Pancreas (tissue), 10 donors: ENCODE measurements at regions not wholly inside any gene's neighbourhood (a gene's known extent, or its start where the extent isn't known, plus 50 kb on each side); places are given as distances from the start of the nearest gene placed in this dataset.
A peak's percentile ranks its signal among the peaks of the same experiment; 100 is the strongest.
"Not testable (repeated sequence)": the region's sequence is repeated elsewhere in the genome, so short reads cannot be mapped to it uniquely, and the experiment has no call there.

Experiments
- ATAC-seq, 4 donors: fragments of 200-7000 bp; cut with Tn5 transposase; one replicate each; pipeline versions ENCODE4 v1.8.0 to v1.9.1; 2020; ENCODE audit warnings: mild to moderate bottlenecking in 4 of 4, moderate library complexity in 4 of 4
- DNase-seq, 6 donors: peaks; one replicate each; pipeline ENCODE4 v3.0.0-alpha.2; 2020
- FAIRE-seq: peaks from 2 replicates; lab custom pipeline; 2012; peaks lifted over from hg19 to GRCh38; lab: Jason Lieb, UNC
- H3K27ac ChIP-seq, 4 donors: fragments of 200-600 bp; sonication (generic); 1 replicate in 3 of 4; 2 replicates in 1 of 4; pipeline versions ENCODE4 v1.5.0 to v1.8.0; 2020
- H3K27me3 ChIP-seq, 4 donors: fragments of 200-600 bp; one replicate each; pipeline ENCODE4 v1.8.0; 2021
- H3K36me3 ChIP-seq, 3 donors: fragments of 200-600 bp; sonication (generic) in 1 of 3; one replicate each; pipeline versions ENCODE4 v1.5.0 to v1.8.0; 2020 to 2021
- H3K4me1 ChIP-seq, 3 donors: fragments of 200-600 bp; one replicate each; pipeline ENCODE4 v1.8.0; 2021
- H3K4me3 ChIP-seq, 4 donors: fragments of 200-600 bp; sonication (generic) in 2 of 4; one replicate each; pipeline versions ENCODE4 v1.5.0 to v1.8.0; 2020 to 2021
- H3K9me3 ChIP-seq, 4 donors: fragments of 200-600 bp; one replicate each; pipeline ENCODE4 v1.8.0; 2021
- WGBS, 2 donors: extraction: QIAGEN DNeasy Blood & Tissue Kit; methylation state at CpG; one replicate each; pipeline ENCODE4 v1.1.7; 2013; 5-methylcytosine and 5-hydroxymethylcytosine counted together
- intact Hi-C, 3 donors: fragments of 100-400 bp; cut with DNase I; formaldehyde crosslinking; loops; one replicate each; pipeline versions ENCODE4 v1.11.1 to v1.14.2; 2022
- donor health status: healthy with polysubstance abuse.
- donor health status: DM: no; HTN: no; CAD: no; lungs with moderate emphysema.
- donor health status: DM: no; HTN: no; CAD: no.
- donor health status: control.
- donor health status: control.
- donor health status: Bipolar disorder and iron deficiency.
- donor health status: DM: yes; HTN: yes; CAD: no.
- donor health status: DM: no; HTN: no; CAD: no.
- donor health status: DM: no; HTN: no; CAD: no.
- donor health status: DM: yes; HTN: yes; CAD: no.

DNA sequence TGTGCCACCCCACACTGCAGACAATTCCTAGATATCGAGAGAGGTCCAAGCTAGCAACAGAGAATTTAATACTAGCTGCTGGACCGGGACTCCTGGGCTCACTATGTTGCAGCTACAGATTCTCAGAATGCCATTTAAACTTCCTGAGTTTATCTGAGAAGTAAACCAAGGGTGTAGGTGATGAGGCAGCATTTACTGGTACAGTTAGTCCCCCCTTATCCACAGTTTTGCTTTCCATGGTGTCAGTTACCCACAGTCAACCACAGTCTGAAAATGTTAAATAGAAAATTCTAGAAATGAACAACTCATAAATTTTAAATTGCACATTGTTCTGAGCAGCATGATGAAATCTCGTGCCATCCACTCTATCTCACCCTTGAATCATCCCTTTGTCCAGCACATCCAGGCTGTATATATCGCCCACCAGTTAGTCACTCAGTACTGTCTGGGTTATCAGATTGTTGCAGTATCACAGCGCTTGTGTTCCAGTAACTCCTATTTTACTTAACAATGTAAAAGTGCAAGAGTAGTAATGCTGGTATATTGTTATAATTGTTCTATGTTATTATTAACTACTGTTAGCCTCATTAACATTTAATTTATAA, 157.5 kb upstream of the NBPF9 start:
- H3K27me3 ChIP-seq, FAIRE-seq, H3K36me3 ChIP-seq, H3K4me1 ChIP-seq, H3K9me3 ChIP-seq, DNase-seq, H3K27ac ChIP-seq, intact Hi-C loops, H3K4me3 ChIP-seq, ATAC-seq: not testable (repeated sequence)
- WGBS, 2 donors: 83 to 88% methylated on average over 1 to 2 of the region's 5 CpGs

DNA sequence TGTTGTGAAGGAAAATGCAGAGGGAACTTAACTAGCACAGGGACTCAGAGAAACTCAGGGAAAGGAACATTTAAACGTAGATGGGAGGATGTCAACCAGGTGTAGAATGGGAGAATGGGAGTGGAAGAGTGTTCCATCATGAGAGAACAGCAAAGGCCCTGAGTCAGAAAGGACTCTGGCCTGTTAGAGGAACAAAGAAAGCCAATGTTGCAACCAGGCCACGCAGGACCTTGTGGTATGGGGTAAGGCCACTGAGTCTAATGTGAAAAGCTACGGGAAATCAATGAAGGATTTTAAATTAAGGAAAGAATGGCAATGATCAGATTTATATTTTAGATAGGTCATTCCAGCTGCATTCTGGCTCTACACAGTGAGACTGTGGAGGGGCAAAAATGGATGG, 163.9 kb upstream of the NBPF9 start:
- DNase-seq, H3K36me3 ChIP-seq, H3K4me3 ChIP-seq, H3K4me1 ChIP-seq, H3K27me3 ChIP-seq, FAIRE-seq, H3K9me3 ChIP-seq, H3K27ac ChIP-seq, ATAC-seq, intact Hi-C loops: not testable (repeated sequence)
- no CpG with 5 or more reads among the region's 3 CpGs for WGBS, 2 donors

DNA sequence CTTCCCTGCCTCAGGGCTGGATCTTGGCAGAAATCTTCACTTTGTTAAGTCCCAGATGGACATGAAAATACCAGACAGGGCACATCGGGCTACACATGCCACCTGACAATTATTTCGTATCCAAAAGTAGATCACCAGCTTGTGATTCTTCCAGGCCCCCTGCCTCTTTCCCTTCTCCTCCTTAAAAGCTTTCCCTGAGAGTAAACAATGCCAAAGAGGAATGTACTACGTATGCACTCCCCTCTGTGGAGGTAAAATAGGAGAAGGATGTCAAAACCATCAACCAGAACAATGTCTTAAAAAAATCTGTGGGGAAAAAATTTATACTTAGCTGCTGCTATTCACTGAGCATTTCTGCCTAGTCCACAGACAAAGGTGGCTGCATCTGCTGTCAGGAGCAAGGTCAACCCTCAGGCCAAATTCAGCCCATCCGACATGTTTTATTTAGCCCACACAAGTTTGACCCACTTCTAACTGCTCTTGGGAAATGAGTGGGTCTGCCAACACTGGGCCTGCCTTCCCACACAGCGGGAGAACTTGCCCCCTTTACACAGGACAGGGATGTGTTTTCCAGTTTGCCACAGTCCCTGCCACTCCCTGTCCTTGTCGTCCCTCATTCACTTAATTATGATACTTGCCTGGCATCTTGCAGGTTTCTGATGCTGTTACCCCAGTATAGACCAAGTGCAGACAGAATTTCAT, 165.8 kb upstream of the NBPF9 start:
- ATAC-seq: not testable (repeated sequence)
- WGBS, 2 donors: no CpG with 5 or more reads among the region's 6 CpGs

DNA sequence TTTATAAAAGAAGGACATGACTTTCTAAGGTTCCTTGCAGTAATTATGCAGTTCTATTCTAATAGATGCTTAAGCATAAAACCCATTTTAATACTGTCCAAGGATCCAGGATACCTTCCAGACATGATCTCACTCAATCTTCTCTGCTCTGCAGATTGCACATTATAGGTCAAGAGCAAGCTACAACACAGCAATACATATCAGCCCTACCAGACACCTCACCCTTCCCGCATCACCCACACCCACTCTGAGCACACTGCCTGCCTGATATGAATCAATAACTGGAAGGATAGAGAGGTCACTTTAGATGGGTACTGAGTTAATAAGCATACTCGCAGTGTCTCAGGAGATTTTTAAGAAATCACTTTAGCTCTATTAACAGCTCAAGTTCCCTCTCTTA, 166.5 kb upstream of the NBPF9 start:
- no CpG with 5 or more reads among the region's 2 CpGs for WGBS, 2 donors
- DNase-seq, H3K4me1 ChIP-seq, FAIRE-seq, intact Hi-C loops, H3K27ac ChIP-seq, H3K9me3 ChIP-seq, H3K27me3 ChIP-seq, H3K36me3 ChIP-seq, H3K4me3 ChIP-seq: not testable (repeated sequence)
- peak in 1 of 4 donors; percentile 29 for ATAC-seq

More for the DNA sequence above, 165.8 kb upstream of the NBPF9 start:
- H3K9me3 ChIP-seq, intact Hi-C loops, H3K27ac ChIP-seq, FAIRE-seq, H3K36me3 ChIP-seq, H3K4me3 ChIP-seq, DNase-seq, H3K4me1 ChIP-seq, H3K27me3 ChIP-seq: not testable (repeated sequence)

DNA sequence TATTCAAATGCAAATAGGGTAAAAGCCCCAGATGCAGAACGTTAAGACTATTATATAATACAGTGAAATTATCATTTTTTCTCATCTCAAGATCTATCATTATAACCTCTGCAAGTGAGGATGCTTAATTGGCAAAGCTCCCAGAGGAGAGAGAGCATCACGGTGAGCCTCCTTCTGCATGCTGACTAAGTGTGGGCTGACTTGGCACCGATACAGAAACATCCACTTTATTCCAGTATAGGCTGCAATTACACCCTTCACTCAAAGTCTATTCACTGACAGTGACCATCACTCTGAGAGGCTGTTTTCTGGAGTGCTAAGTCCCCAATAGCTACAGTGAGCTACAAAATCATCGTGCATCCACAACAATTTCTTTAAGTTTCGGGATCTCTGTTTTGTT, 171.1 kb upstream of the NBPF9 start:
- DNase-seq, FAIRE-seq, H3K9me3 ChIP-seq, H3K4me3 ChIP-seq, H3K4me1 ChIP-seq, intact Hi-C loops, H3K36me3 ChIP-seq, H3K27ac ChIP-seq, H3K27me3 ChIP-seq: not testable (repeated sequence)
- 77 to 84% methylated on average over 2 of the region's 5 CpGs for WGBS, 2 donors
- peak in 1 of 4 donors; percentile 44 for ATAC-seq

DNA sequence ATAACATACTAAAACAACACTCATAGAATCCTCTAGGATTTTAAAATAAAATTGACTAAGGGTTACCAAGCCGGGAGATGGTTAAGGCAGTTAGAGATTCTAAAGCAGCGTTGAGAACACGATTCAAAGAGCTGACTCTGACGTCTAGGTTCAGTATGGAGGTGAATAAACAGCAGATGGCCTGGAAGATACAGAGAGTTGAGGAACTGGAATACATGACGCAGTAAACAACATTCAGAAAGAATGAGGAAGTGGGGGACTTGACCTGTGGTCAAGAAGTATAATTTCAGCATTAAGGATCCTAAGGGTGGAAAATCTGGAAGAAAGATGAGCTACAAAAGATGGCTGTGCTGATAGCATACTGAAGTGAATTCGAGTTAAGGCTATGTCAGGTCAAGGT, 172.5 kb upstream of the NBPF9 start:
- WGBS, 2 donors: no CpG with 5 or more reads among the region's 6 CpGs
- FAIRE-seq, H3K27ac ChIP-seq, DNase-seq, intact Hi-C loops, H3K36me3 ChIP-seq, H3K4me3 ChIP-seq, H3K4me1 ChIP-seq, H3K9me3 ChIP-seq, H3K27me3 ChIP-seq: not testable (repeated sequence)
- ATAC-seq: peak in 2 of 4 donors; percentile 63 to 67

DNA sequence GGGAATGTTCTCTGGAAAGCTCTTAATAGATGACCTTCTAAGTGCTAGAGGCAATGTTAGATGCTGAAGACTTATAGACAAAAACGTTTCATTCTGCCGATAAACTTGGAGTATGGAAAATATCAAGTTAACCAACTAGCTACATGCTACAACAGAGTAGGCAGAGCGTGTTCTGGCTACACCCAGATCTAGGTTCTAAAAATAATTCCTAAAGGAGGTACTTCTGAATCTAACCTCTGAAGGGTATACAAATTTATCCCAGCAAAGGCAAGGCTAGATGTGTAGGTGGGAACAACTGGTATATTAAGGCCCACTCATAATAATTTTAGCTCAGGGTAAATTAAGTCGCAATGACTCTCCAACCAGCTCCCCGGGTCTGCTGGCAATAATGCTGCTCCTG, 173.1 kb upstream of the NBPF9 start:
- H3K9me3 ChIP-seq, H3K27me3 ChIP-seq, FAIRE-seq, H3K4me1 ChIP-seq, ATAC-seq, intact Hi-C loops, DNase-seq, H3K27ac ChIP-seq, H3K36me3 ChIP-seq, H3K4me3 ChIP-seq: not testable (repeated sequence)
- no CpG with 5 or more reads among the region's 5 CpGs for WGBS, 2 donors

DNA sequence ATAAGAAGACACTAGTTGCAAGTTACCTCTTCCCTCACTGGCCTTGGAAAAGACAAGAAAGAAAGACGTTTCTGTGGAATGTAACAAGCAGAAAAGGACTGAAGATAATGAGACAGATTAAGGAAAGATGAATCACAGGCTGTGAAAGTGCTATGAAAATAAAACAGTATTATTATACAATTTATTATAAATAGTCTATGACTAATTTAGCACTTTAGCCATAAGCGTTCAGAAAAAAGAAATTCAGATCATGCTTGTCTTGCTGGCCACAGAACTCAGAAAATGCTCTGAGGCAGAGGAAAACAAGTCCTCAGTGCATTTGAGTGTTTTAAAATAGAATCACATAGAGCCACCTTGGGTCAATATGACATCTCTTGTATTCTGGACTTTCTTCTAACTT, 174.8 kb upstream of the NBPF9 start:
- H3K4me3 ChIP-seq, ATAC-seq, DNase-seq, H3K4me1 ChIP-seq, FAIRE-seq, H3K9me3 ChIP-seq, intact Hi-C loops, H3K27me3 ChIP-seq, H3K36me3 ChIP-seq, H3K27ac ChIP-seq: not testable (repeated sequence)
- no CpG with 5 or more reads among the region's 2 CpGs for WGBS, 2 donors

DNA sequence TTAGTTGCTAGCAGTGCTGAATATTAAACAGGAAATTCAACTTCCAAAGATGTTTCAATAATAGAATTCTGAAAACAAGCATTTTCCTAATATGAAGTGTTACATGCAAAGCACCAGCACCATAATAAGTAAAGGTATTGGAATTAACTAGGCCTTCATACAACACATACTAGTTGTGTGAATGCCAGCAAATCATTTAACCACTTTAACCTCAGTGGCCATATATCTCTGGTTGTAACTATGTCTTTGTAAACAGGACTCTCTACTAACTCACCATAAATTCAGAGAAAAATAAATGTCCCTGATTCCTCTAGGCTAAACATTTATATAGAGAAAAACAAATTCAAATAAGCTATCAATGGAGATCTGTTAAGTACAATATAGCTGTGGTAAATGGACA, 175.7 kb upstream of the NBPF9 start:
- H3K4me1 ChIP-seq, ATAC-seq, intact Hi-C loops, H3K27me3 ChIP-seq, H3K9me3 ChIP-seq, DNase-seq, H3K36me3 ChIP-seq, H3K27ac ChIP-seq, H3K4me3 ChIP-seq, FAIRE-seq: not testable (repeated sequence)

DNA sequence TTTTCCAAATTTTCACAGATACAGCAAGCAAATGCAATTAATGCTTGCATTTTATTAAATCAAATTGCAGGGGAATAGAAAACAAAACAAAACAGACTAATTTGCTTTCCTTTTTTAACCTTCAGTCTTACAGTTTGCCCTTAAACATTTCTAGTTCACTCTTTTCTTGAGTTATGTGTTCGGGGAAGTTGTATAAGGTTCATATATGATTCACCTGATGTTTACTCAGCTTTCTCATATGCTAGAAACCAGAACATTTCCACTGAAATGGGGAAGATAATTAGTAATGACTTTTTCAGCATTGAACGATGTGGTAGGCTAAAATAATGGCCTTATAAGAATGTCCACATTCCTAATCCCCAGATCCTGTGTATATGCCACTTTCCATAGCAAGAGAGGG, 176.2 kb upstream of the NBPF9 start:
- intact Hi-C loops, H3K9me3 ChIP-seq, H3K27me3 ChIP-seq, H3K36me3 ChIP-seq, H3K27ac ChIP-seq, H3K4me3 ChIP-seq, H3K4me1 ChIP-seq, ATAC-seq, FAIRE-seq, DNase-seq: not testable (repeated sequence)
- 92 to 100% methylated on average over 1 of the region's 2 CpGs for WGBS, 2 donors

DNA sequence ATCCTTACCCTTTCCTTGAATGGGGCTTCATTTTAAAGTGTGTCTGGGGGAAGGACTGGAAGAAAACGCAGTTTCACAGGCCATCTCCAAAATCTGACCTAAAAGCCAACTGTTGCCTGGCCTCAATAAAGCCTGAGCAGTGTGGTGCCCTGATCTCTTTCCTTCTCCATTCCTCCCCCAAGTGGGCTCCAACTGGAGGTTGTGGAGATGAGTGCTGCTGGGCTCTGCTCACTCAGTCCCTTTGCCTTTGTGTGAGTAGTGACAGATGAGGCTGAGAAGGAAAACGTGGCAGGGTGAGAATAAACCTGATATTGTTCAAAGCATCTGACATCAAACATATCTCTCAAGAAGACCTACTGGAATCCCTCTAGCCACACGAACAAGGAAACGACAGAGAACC, 181.4 kb upstream of the NBPF9 start:
- WGBS, 2 donors: no CpG with 5 or more reads among the region's 4 CpGs
- peak; percentile 14 to 64 (median 46) for ATAC-seq

DNA sequence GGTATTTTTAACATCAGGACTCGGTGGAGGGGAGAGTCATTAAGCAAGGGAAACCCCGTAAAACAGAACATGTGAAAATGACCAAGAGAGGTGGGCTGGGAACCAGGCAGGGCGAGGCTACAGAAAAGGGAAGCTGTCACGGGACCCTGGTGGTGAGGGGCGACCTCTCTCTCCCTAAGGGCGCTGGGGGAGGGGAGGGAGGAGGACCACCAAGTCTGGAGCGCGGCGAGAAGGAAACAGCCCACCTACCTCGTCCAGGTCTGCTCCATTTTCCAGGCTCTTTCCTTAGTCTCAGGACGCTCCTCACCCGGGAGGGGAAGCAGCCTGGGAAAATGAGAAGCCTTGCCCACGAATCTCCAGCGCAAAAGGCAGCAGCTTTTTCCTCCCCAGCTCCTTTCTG, 181.9 kb upstream of the NBPF9 start:
- FAIRE-seq, H3K36me3 ChIP-seq, H3K27me3 ChIP-seq, intact Hi-C loops, H3K27ac ChIP-seq, H3K4me1 ChIP-seq, H3K9me3 ChIP-seq, DNase-seq, H3K4me3 ChIP-seq: not testable (repeated sequence)
- peak; percentile 3 to 66 (median 50) for ATAC-seq
- WGBS, 2 donors: no CpG with 5 or more reads among the region's 14 CpGs

More for the DNA sequence above, 181.4 kb upstream of the NBPF9 start:
- H3K4me1 ChIP-seq, H3K27me3 ChIP-seq, H3K4me3 ChIP-seq, intact Hi-C loops, H3K9me3 ChIP-seq, H3K27ac ChIP-seq, FAIRE-seq, H3K36me3 ChIP-seq, DNase-seq: not testable (repeated sequence)
